AG08395 (cell line): ENCODE measurements at regions not wholly inside any gene's neighbourhood (a gene's known extent, or its start where the extent isn't known, plus 50 kb on each side); places are given as distances from the start of the nearest gene placed in this dataset.

Experiments
- DNase-seq: peaks from one replicate; pipeline ENCODE4 v3.0.0; 2012; ENCODE audit warnings: mixed read lengths, low spot score

DNA sequence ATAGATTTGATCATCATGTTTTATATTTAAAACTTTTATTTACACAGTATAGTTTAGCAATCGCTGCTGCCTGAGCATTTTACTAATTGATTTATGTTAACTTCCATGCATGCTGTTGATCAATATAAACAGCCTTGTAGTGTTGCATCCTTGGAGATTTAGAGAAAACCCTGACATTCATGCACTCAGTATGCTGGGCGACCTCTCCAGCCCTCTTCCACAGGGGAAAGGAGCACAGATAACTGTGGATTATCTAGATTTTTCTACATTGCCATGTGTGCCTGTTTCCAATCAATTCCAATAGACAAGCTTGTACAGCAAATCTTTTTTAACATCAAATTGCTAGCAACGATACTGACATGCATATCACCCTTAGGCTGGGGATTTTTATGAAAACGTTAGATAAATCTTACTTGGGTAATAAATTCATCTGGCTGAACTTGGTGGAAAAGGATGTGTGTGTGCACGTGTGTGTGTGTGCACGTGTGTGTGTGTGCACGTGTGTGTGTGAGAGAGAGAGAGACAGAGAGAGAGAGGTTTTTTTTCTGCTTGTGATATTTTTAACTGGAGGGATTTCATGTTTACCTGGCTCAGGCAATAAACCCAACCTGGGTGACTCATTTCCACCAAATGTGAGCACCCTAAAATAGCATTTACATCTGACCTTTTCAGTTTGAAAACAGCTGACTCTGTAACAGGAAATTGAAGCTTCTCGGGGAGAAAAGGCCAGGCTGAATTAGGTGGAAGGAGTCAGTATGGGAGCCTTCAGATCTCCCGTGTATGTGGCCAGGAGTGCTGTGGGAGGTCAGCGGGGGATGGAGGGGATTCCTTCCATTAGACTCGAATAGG lies 339.8 kb downstream of the PRDM2 start:
- DNase-seq, result no peak

DNA sequence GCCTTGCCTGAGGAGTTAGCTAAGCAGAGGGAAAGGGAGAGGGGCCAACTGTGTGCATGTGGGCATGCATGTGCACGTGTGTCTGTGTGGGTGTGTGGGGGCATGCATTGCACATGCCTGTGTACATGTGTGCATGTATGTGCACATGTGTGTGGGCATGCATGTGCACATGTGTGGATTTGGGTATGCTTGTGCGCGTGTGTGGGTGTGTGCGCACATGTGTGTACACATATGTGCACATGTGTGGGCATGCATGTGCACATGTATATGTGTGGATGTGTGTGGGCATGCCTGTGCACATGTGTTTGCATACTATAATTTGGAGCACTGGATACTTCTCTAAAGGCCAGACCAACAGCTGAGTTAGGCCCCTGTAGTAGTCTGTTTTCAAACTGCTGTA lies 350.0 kb downstream of the PRDM2 start:
- DNase-seq, result no peak

DNA sequence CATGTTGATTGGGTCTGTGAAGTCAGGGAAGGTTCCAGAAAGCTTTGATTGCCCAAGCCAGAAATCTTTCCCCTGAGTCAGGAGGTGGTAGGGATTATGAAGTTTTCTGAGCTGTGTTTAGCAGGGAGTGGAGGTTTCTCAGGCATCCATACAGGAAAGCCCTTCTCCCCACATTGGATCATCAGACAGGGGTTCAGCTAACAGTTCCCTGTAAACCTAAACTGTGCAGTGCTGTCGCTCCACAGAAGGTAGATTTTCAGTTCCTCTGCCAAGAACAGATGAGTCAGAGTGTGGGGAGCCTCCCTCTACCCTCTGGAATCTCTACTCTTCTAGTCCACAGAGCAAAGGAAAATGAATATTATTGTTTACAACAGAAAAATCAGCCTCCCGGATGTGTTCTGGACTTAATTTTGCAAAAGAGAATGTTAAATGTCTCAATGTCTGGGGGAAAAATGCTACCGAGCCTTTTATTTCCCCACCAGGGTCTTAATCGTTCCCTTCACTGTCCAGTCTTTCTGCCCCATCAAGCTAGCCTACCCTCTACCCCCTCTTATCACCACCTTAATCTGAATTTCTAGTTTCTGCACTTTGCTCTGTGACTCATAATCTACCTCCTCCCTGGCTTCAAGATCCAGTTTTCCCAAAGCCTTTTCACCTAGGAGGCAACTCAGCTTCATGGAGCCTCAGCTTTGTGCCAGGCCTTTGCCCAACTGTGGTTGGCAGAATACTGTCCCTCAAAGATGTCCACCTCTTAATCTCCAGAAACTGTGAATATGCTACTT lies 355.6 kb downstream of the PRDM2 start:
- DNase-seq, result peak; percentile 45

DNA sequence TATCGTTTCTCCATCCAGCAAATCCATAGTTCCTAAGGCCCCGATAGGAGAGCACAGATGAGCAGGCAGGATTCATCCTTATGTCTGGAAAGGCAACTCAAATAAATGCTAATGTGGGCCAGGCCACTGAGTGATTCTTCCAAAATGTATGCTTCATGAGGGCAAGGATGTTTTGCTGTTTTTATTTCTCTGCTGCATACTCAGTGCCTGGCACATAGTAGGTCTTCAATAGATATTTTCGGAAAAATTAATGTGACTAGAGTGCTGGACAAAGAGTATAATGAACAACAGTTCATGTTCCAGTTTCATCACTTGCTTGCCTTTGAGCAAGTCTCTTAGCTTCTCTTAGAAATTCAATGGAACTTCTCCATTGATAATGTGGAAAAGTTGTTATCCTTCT lies 357.7 kb downstream of the PRDM2 start:
- no peak for DNase-seq

DNA sequence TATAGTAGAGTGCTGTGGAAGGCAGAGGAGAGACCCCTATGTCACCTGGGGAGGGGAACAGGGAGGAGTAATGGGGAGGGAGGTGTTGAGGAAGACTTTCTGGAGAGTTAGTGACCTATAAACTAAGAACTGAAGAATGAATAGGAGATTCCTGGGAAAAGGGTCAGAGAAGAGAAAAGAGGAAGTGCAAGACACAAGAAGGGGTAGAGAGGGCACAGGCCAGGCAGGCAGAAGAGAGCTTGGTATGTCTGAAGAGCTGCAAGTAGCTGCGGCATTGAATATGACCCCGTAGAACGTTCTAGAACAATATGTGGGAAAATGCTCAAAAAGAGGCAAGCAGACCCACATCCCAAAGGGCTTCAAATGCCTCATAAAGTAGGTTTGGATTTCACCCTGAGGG lies 361.2 kb downstream of the PRDM2 start:
- DNase-seq, result no peak

DNA sequence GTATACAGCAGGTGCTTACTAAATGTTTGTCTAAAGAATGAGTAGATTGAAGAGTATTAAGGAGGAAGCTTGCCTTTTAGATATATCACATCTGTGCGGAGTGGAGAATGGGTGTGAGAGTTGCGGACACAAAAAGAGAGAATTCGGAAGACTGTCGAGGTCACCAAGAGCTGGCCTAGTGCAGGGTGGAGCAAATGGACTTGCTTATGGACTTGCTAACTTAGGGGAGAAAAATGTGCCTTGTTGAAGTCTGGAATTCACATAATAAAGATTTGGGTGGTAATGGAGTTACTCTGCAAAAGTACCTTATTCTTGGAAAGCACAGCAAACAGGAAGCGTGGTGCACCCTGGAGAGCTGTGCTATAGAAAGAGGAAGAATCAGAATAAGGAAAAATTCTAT lies 361.7 kb downstream of the PRDM2 start:
- no peak for DNase-seq

DNA sequence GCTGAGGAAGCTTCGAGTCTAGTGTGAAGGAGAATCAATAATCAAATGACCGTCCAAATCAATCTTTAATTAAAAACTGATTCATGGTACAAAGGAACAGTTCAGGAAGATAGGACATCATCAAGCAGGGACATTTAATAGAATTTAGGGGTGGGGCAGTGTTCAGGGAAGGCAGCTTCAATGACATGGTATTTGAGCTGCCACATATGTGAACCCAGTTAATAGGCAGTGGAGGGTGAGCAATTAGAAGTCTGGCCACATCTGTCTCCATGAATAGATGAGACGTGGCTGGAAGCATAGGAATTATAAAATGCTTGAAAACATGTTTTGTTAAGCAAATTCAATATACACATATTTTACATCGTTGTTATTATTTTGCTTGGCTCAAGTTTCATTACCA lies 362.7 kb downstream of the PRDM2 start:
- no peak for DNase-seq

DNA sequence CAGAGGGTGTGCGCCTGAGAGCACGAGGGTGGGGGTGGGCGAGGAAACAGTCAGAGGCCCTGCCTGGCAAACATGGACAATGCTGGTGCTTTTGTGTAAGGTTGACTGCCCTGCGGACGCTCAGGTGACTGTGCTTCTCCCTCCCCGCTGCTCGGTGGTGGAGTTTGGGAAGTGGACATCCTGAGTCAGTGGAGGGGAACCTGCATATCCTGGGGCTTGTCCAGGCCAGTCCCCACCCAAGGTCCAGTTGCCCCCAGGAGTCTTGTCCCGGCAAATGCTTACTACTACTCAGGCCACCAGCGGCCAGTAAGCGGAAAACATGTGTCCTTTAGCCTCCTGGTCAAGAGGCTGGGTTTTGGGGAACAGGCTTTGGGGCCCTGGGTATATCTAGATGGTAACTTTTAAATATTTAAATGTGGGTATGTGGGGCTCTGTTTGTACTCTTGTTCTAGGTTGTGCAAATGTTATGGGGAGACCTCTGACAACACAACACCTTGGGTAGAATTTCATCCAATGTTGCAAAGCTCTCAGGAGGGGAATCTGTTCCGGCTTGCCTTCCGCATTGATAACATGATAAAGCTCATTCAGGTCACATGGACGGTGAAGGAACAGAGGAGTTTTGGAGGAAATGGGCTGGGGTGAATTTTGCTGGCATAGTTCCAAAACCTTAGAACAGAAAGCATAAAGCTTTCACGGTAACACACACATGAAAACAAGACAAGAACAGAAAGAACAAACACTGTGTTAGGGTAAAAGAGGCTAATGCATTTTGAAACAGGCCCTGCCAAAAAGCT lies 364.9 kb downstream of the PRDM2 start:
- no peak for DNase-seq

DNA sequence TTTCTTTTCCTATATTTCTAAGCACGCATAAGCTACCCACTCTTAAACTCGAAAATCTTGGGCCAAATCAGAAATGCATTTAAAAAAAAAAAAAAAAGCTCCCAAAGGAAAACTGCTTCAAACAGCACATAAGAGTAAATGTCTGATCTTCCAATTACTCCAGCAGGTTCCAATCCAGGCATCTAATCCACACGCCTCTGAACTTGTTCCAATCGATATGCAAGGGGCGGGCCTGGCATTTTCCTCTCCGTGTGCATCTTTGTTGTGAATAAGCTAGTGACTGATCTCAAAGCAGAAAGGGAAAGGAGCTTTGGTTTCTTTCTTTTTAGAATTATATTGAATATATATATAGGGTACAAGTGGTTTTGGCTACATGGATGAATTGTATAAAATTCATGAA lies 365.5 kb downstream of the PRDM2 start:
- DNase-seq, result no peak

DNA sequence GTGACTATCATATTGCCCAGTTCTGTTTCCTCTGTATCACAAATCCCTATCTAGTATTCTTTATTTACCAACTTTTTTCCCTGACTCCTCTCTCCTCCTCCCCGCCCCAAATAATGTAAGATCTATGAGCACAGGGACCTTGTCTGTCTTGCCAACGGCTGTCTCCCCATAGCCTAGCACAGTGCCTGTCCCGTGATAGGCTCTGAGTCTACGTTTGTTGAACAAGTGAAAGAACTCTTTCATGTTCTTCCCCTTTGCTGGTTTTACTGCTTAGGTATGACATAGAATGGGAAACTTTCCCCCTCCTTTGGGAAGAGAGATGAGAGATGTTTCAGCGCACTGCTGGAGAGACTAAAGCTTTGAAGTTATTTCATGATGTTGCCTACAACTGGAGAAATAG lies 367.0 kb downstream of the PRDM2 start:
- no peak for DNase-seq

DNA sequence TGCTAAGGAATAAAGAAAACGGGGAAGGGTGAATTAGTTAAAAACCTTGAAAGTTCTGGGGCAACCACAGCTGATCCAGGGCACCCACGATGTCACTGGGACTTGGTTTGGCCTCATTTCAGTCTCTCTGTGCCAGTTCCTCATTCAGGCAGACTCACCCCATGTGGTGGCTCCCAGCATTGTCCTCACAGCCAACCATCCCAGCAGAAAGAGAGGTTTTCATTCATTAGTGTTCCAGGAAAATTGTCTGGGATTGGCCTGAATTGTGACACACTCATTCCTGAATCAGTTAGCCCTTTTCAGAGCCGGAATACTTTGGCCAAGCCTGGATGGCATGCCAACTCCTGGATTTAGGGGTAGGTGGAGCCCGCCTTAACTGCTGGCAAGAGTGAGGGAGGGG lies 367.7 kb downstream of the PRDM2 start:
- no peak for DNase-seq

DNA sequence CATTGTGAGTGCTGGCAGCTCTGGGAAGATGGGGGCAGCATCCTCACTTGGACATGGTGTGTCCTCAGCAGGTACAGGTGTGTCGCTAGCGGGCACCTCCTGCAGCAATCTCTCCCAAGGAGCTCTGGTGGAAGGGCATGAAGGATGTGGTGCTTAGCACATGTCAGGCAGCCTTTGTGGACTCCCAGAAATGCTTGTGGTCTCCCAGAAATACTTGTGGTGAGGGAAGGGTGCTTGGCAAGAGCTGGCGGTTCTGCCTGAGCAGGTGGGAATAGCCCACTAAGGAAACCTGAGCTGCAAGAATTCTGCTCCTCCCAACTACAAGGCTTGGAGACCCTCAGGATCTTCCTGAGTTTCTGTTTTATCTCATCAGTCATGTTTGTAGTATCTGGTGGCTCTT lies 371.6 kb downstream of the PRDM2 start:
- DNase-seq, result no peak

DNA sequence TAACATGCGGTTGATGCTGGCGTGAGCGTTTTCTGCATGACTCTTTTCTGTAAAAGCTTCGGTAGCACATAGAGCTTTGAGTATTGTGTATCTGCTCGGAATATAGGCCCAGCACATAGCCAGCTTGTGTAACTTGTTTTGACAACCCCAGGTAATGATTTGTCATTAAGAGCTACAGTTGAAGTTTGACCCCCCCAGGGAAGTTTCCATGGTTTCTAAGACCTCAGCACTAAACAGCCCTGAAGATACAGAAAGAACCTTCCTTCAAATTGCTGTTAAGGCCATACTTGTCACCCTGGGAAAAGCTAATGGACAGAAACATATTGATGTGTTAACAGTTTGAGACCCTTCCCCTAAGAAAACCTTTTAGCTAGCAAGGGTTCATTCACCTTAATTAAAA lies 380.7 kb downstream of the PRDM2 start:
- DNase-seq, result no peak

DNA sequence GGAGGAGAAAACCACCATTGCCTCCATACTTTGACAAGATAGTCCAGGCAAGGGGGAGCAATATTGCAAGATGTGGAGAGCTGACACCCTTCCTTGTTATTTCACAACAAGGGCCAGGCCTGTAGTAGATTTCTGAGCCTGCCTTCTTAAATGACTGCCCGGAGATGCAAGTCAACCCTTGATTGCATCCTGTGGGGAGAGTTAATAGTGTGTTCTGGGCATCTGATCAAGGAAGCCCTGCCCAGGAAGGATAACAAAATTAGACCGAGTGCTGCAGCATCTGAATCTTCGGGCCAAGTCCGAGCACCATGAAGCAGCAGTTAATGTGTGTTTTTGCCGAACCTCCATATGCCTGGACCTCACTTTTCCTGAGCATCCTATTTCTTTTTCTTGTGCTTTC lies 382.3 kb downstream of the PRDM2 start:
- no peak for DNase-seq

DNA sequence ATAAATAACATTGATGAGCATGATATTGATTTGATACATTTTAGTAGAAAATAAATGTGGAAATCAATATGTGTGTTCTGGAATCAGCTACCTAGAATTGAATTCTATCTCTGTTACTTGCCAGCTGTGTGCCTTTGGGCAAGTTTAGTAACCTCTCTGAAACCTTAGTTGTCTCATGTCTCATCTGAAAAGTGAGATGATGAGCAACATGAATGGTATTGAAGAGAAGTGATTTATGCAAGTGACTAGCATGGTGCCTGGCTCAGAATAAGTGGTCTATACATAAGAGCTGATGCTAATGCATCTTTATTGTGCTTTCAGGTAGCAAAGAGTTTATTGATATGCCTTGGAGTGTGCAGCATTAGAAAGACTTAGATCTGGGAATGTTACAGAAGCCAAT lies 383.3 kb downstream of the PRDM2 start:
- DNase-seq, result no peak

DNA sequence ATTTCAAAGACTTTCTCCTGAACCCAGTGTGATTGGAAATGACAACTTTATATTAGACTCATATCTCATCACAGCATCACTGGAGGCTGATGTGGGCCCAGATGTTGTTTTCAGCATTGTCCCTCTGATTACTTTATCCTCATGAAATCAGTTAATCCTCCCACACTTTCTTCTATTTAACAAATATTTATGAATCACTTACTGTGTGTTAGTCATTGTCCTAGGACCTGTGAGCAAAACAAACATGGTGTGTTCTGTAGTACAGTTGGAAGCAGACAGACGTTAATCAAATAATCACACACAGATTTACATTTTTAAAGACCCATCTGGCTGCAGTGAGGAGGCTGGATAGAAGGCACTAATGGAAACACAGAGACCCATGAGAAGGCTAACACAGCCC lies 383.7 kb downstream of the PRDM2 start:
- DNase-seq, result no peak

DNA sequence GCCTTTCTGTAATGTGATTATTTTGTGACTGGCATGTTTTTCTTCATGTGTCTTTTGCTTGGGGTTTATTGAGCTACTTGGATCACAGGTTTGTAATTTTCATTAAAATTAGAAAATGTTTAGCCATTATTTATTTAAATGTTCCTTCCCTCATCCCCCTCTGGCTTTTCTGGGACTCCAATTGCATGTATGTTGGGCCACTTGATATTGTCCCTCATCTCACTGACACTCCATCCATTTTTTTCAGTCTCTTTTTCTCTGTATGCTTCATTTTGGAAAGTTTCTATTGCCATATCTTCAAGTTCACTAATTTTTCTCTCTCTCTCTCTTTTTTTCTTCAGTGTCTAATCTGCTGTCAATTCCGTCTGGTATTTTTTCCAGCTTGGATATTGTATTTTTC lies 390.1 kb downstream of the PRDM2 start:
- no peak for DNase-seq

DNA sequence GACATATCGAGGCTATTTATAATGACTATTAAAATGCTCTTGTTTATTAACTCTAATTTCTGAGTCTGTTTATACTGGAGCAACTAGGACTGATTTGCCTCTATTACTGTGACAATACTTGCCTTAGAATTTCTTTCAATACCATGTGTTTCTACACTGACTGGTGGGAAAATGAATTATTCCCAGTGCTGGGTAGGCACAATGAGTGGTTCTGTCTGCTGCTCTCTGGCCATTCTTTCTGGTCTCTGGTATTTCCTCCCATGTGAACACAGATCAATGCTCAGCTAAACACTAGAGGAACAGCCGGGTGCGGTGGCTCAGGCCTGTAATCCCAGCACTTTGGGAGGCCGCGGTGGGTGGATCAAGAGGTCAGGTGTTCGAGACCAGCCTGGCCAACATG lies 390.5 kb downstream of the PRDM2 start:
- no peak for DNase-seq

DNA sequence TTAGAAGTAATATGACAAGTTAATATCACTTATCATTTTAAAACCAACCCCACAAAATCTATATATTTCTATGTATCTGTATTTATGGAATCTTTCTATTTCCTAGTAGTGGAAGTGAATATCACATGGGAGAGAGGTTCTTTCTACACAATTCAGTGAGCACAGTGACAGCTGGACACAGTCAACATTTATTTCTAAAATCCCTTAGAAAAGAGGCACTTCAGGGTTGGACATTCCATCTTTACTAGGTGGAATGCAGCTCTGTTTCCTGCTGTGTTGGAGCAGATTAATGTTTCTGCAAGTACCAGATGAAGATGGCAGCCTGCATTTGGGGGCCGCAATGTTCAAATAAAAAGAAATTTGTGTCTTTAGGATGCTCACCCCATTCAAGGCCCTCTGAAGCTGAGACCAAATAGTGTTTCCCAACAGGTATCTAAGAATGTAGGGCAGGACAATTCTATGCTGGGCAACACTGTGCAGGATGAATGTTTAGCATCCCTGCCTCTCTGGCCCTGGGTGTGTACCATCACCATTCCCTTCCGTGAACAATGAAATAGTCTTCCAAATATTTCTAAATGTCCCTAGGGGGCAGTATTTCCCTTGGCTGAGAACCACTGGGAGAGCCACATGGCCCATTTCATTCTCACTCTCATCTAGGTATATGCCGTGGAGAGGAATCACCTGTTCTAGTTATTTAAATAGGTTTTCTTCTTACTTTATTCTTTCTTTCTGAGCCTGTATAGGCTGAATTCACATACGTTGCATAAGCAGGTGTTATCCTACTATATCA lies 394.8 kb downstream of the PRDM2 start:
- peak; percentile 33 for DNase-seq

DNA sequence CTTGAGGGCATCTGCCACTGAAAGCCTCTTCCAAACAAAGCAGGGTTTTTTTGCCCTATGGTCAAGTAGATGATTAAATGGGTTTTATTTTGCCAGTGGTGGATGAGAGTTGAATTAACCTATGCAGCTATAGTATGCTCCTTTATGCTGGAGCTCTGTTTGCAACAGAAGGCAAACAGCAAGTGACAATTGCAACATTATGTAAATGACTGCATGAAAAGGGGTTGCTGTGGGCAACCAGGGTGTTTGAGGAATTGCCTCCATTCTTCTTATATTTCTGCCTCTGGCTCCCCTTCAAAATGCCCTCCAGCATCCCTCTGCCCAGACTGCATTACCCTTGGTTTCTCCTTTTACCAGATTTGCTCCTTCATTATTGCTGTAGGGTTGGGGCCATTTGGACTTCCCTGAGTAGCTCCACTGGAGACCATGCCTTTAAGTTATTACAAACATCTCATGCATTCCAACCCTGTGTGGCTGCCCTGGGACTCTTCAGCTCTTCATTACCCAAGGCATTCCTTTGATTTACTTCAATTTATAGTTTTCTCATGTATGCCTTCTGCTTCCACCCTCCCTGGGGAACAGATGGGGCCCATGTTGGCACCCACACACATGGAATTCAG lies 398.4 kb downstream of the PRDM2 start:
- no peak for DNase-seq

DNA sequence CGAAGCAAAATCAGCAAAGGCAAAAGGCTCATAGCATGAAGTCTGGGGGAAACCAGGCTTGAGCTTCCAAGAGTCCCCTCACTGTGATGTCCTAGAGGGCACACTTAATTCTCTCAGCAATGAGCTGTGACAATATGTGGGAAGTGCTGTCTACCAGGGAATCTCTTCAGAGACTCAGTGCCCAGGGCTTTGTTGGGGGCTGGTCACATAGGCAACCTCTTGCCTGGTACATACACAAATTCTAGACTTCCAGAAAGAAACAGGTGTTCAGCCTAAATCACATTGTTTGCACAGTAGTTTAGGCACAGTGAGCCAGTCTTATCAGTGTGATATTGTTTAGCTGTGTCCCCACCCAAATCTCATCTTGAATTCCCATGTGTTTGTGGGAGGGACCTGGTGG lies 400.5 kb downstream of the PRDM2 start:
- DNase-seq, result no peak

DNA sequence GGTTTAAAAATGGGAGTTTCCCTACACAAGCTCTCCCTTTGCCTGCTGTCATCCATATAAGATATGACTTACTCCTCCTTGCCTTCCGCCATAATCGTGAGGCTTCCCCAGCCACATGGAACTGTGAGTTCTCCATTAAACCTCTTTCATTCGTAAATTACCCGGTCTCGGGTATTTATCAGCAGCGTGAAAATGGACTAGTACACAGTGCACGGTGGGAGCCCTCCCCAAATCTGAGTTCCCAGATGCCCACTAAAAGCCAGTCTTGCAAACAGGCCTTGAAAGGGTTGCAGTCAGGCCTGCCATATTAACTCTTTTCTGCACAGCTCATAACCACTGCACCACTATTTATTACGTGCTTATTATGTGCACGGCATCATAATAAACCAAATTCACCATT lies 400.9 kb downstream of the PRDM2 start:
- no peak for DNase-seq
